AG10803 (cell line): ENCODE measurements at regions not wholly inside any gene's neighbourhood (a gene's known extent, or its start where the extent isn't known, plus 50 kb on each side); places are given as distances from the start of the nearest gene placed in this dataset.

Experiments
- DNase-seq: peaks from one replicate; pipeline ENCODE4 v3.0.0; 2010; ENCODE audit warnings: low read depth
- H3K4me3 ChIP-seq: 2 replicates; pipeline ENCODE4 v1.5.1; 2011; ENCODE audit warnings: mild to moderate bottlenecking, low read length, control low read depth
- CTCF ChIP-seq: conservative IDR thresholded peaks from 2 replicates; pipeline ENCODE4 v1.5.1; 2011; ENCODE audit warnings: mild to moderate bottlenecking, low read length, control low read depth, inconsistent platforms

- H3K4me3 ChIP-seq = no peak overlapping the region
- TF ChIP-seq CTCF = no peak
- no peak for DNase-seq
These were observed 558.3 kb downstream of the PLCL1 start for GRCh38 chr2:198362740-198363139.

GRCh38 chr2:198359308-198359707, 554.9 kb downstream of the PLCL1 start:
- H3K4me3 ChIP-seq = no peak overlapping the region
- DNase-seq = no peak
- no peak for TF ChIP-seq CTCF

- no peak for DNase-seq
- H3K4me3 ChIP-seq = no peak overlapping the region
- no peak for TF ChIP-seq CTCF
These were observed 551.8 kb downstream of the PLCL1 start for GRCh38 chr2:198356157-198356556.

GRCh38 chr2:198351647-198352046, 547.3 kb downstream of the PLCL1 start:
- TF ChIP-seq CTCF = no peak
- no peak for DNase-seq
- no peak overlapping the region for H3K4me3 ChIP-seq

GRCh38 chr2:198347946-198348345, 543.6 kb downstream of the PLCL1 start:
- peak; percentile 4 for DNase-seq
- H3K4me3 ChIP-seq = no peak overlapping the region
- no peak for TF ChIP-seq CTCF

GRCh38 chr2:198347349-198347748, 543.0 kb downstream of the PLCL1 start:
- no peak for DNase-seq

GRCh38 chr2:198343471-198343870, 539.1 kb downstream of the PLCL1 start:
- no peak for TF ChIP-seq CTCF
- no peak for DNase-seq
- H3K4me3 ChIP-seq = no peak overlapping the region

More at GRCh38 chr2:198347349-198347748, 543.0 kb downstream of the PLCL1 start:
- no peak for TF ChIP-seq CTCF
- H3K4me3 ChIP-seq = no peak overlapping the region
